Adrenal gland (tissue), 9 donors: ENCODE measurements at regions not wholly inside any gene's neighbourhood (a gene's known extent, or its start where the extent isn't known, plus 50 kb on each side); places are given as distances from the start of the nearest gene placed in this dataset.
A peak's percentile ranks its signal among the peaks of the same experiment; 100 is the strongest.

Source experiments
- DNase-seq, 7 donors: peaks; one replicate each; pipeline ENCODE4 v3.0.0-alpha.2; 2019 to 2020
- H3K27ac ChIP-seq, 5 donors: fragments of 200-600 bp; sonication (generic) in 4 of 5; 1 replicate in 3 of 5; 2 replicates in 2 of 5; pipeline versions ENCODE4 v1.5.1 to v1.8.0; 2016 to 2020; ENCODE audit warnings: mild to moderate bottlenecking in 1 of 5
- H3K27me3 ChIP-seq: fragments of 200-600 bp; 2 replicates; pipeline ENCODE4 v1.8.0; 2021
- H3K36me3 ChIP-seq, 2 donors: fragments of 200-600 bp; replicated peaks in 1 of 2; 1 replicate in 1 of 2; 2 replicates in 1 of 2; pipeline versions ENCODE4 v1.5.1 to v1.8.0; 2018 to 2022
- H3K4me1 ChIP-seq, 2 donors: fragments of 200-600 bp; replicated peaks in 1 of 2; 1 replicate in 1 of 2; 2 replicates in 1 of 2; pipeline versions ENCODE4 v1.5.1 to v1.8.0; 2018 to 2021
- H3K4me3 ChIP-seq, 4 donors: fragments of 200-600 bp; sonication (generic) in 3 of 4; one replicate each; pipeline ENCODE4 v1.5.1; 2016 to 2018
- H3K9me3 ChIP-seq, 3 donors: fragments of 200-600 bp; sonication (generic) in 1 of 3; replicated peaks in 1 of 3; 1 replicate in 2 of 3; 2 replicates in 1 of 3; pipeline versions ENCODE4 v1.5.1 to v1.8.0; 2016 to 2021
- CTCF ChIP-seq, 6 experiments: fragments of 450-650 bp in 4 of 6; fragments of 200-600 bp in 2 of 6; sonication (generic) in 1 of 6; IDR thresholded peaks; 1 replicate in 5 of 6; 2 replicates in 1 of 6; pipeline versions ENCODE4 v1.5.1 to v1.8.0; 2016 to 2021; ENCODE audit warnings: antibody characterized with exemption in 6 of 6, mild to moderate bottlenecking in 2 of 6, moderate library complexity in 1 of 6
- POLR2A ChIP-seq, 2 donors: fragments of 450-650 bp; IDR thresholded peaks; one replicate each; pipeline ENCODE4 v1.6.1; 2017; ENCODE audit warnings: antibody characterized with exemption in 2 of 2, mild to moderate bottlenecking in 2 of 2, moderate library complexity in 1 of 2
- WGBS, 4 donors: extraction: QIAGEN DNeasy Blood & Tissue Kit in 2 of 4; methylation state at CpG; one replicate each; pipeline versions ENCODE4 v1.1.5 to v1.1.7; 2013 to 2017; 5-methylcytosine and 5-hydroxymethylcytosine counted together
- intact Hi-C, 2 donors: fragments of 100-400 bp; cut with DNase I; formaldehyde crosslinking; loops; one replicate each; pipeline versions ENCODE4 v1.14.1 to v1.15.0; 2022 to 2023
- donor health status: healthy with polysubstance abuse.
- donor health status: Bipolar disorder and iron deficiency.
- donor health status: DM: yes; HTN: yes; CAD: no.
- donor health status: DM: no; HTN: no; CAD: no.
- donor health status: DM: no; HTN: no; CAD: no.

DNA sequence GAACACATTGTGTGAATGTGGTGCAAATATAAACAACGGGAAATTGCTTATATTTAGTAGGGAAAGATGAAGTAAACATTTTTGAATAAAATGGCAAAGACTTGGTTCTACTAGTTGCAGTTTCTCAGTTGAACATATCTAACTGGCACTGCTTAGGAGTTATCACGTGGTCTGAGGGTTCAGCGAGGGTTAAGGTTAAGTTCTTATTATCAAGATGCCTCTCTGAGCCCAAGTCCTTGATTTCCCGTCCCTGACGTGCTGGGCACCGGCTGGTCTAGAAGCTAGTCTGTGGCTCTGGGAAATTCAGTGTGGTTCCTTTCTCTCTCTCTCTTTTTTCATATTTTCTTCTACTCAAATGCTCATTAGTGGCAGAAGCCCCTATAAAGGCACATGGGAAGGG, 81.6 kb upstream of the PITX1 start:
- H3K9me3 ChIP-seq: no peaks in the 10 kb centered on the region
- WGBS, 4 donors: 40 to 57% (median 45%) methylated on average over 6 of the region's 6 CpGs
- no peaks in the 10 kb centered on the region for H3K27me3 ChIP-seq
- no peaks in the 10 kb centered on the region for H3K36me3 ChIP-seq
- peak in 4 of 7 donors; percentile 26 to 55 (median 42) for DNase-seq
- H3K27ac ChIP-seq: no peak overlapping the region
- peaks cover 0 to 7% of the 10 kb centered on the region in 2 donors for H3K4me1 ChIP-seq
- TF ChIP-seq POLR2A (IDR thresholded peaks at IDR 0.05) (no peak), CTCF (IDR thresholded peaks at IDR 0.05) (no peak)
- intact Hi-C loops: no loop called here
- no peak overlapping the region for H3K4me3 ChIP-seq

GRCh38 chr5:135114759-135115158, 80.7 kb upstream of the PITX1 start:
- no peak for DNase-seq
- Histone ChIP-seq H3K27ac (no peak overlapping the region), H3K4me1 (peaks cover 0 to 7% of the 10 kb centered on the region in 2 donors), H3K9me3 (no peaks in the 10 kb centered on the region), H3K36me3 (no peaks in the 10 kb centered on the region), H3K4me3 (no peak overlapping the region), H3K27me3 (no peaks in the 10 kb centered on the region)
- intact Hi-C loops: no loop called here
- TF ChIP-seq CTCF (IDR thresholded peaks at IDR 0.05) (no peak), POLR2A (IDR thresholded peaks at IDR 0.05) (no peak)
- WGBS, 4 donors: 92 to 100% (median 92%) methylated on average over 2 of the region's 2 CpGs

DNA sequence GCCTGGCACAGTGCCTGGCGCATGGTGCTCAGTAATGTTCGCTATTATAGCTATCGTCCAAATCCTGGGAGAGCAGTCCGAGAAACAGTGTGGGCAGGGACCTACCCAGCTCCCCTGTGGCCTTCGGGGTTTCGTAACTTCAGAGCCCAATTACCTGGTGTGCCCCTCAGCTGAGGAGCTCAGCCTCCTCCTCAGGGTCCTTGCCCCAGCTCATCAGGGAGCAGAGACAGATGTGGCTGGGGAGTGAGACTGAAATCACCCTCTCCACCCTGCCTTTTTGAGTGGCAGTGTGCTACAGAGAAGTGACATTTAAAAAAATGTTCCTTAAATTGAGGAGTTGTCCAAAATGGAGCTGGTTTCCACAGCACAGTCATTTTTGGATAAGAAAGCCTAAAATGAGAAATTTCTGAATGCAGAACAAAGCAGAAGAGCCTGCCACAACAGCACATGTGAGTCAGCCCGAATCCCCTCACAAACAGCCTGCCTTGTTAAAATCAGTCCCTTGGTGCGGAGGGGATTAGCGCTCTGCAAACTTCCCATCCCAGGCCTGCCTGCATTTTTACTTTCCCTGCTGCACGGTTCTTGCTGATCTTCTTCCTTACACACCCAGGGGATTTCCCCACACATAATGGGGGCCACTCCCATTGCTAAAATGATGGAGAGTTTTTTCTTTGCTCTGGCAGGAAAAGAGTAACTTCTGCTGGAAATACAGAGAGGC, 78.1 kb upstream of the PITX1 start:
- Histone ChIP-seq H3K4me1 (peaks cover 0 to 7% of the 10 kb centered on the region in 2 donors), H3K36me3 (no peaks in the 10 kb centered on the region), H3K4me3 (no peak overlapping the region), H3K27ac (no peak overlapping the region), H3K27me3 (no peaks in the 10 kb centered on the region), H3K9me3 (no peaks in the 10 kb centered on the region)
- TF ChIP-seq POLR2A (IDR thresholded peaks at IDR 0.05) (no peak), CTCF (IDR thresholded peaks at IDR 0.05) (no peak)
- no peak for DNase-seq
- intact Hi-C loops: no loop called here
- WGBS, 4 donors: 77 to 84% (median 80%) methylated on average over 7 to 10 of the region's 10 CpGs

DNA sequence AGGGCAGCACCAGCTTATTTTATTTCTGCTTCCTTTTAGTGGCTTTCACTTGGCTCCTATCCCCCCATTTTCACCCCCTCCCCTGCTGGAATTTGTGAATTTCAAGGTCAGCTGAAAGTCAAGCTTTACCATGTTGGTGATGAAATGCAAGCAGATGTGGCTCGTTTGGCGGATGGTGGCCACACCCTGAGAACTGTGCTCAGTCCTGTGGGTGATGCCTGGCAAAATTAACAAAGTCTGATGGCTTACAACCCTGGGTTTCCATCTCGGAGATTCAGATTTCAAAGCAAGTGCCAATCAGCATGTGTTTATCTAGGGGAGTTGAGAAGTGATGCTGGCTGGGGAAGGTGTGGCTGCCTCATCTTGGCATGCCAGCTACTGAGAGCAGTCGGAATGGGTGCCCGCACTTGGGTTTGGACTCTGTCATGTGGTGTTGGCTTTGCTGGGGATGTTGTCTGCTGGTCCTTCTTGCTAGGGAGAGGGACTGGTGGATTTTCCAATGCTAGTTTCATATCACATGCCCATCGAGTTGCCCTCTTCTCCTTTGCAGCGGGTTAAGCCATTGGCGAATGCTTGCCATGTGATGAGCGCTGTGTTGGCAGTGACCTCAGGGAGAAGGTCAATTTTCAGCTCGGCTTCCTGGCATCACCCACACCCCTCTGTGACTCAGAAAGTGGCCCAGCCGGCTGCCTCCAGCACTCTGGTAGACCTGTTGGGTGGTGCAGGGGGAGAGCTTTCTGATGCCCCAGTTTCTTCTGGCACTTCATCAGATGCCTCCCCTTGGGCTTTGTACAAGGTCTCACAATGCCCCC, 77.0 kb upstream of the PITX1 start:
- TF ChIP-seq POLR2A (IDR thresholded peaks at IDR 0.05) (no peak), CTCF (IDR thresholded peaks at IDR 0.05) (no peak)
- DNase-seq: peak; percentile 27 to 87 (median 69)
- Histone ChIP-seq H3K27ac (no peak overlapping the region), H3K36me3 (no peaks in the 10 kb centered on the region), H3K27me3 (no peaks in the 10 kb centered on the region), H3K9me3 (no peaks in the 10 kb centered on the region), H3K4me1 (peaks cover 0 to 7% of the 10 kb centered on the region in 2 donors), H3K4me3 (no peak overlapping the region)
- intact Hi-C loops: no loop called here
- WGBS, 4 donors: 61 to 73% (median 67%) methylated on average over 9 to 11 of the region's 11 CpGs
